ENCODE measurements at regions not wholly inside any gene's neighbourhood (a gene's known extent, or its start where the extent isn't known, plus 50 kb on each side); places are given as distances from the start of the nearest gene placed in this dataset.

- intact Hi-C loops (cut with micrococcal nuclease), result no loop called here
- Mint-ChIP-seq H3K27me3 (ENCODE audit: insufficient read depth, unreplicated experiment) (no peaks in the 10 kb centered on the region), H3K9me3 (ENCODE audit: unreplicated experiment) (peaks cover 9% of the 10 kb centered on the region), H3K4me1 (ENCODE audit: insufficient read depth, unreplicated experiment) (no peaks in the 10 kb centered on the region), H3K36me3 (ENCODE audit: insufficient read depth, unreplicated experiment) (no peaks in the 10 kb centered on the region), H3K4me3 (ENCODE audit: unreplicated experiment) (no peak overlapping the region), H3K27ac (ENCODE audit: low read depth, unreplicated experiment) (no peak overlapping the region)
- no peak for TF ChIP-seq CTCF (IDR thresholded peaks at IDR 0.05; ENCODE audit: unreplicated experiment)
- BruUV-seq (replicated peaks), result no TSS peak
- ChIA-PET CTCF (interaction anchor here (0.6 kb wide), 1 partner anchor 34 kb away, joined by 3 read pairs; no protein-coding TSS in a partner anchor), POLR2A (no interaction called here)
- no peak for DNase-seq (ENCODE audit: unreplicated experiment)
These were observed 79.5 kb upstream of the TRIO start for GRCh38 chr5:14063691-14064090.

DNA sequence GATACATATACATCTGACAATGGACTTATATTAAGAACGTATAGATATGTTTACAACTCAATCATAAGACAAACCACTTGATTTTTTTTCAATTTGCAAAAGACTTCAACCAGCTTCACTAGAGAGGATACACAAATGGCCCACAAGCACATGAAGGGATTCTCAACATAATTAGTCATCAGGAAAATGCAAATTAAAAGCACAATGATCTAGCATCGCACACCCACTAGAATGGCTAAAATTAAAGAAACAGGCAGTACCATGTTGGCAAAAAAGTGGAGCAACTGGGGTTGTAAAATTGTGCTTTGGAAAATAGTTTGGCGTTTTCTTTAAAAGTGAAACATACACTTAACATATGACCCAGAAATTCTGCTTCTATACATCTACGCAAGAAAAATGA is 80.0 kb upstream of the TRIO start:
- Mint-ChIP-seq H3K27ac (ENCODE audit: low read depth, unreplicated experiment) (no peak overlapping the region), H3K9me3 (ENCODE audit: unreplicated experiment) (peaks cover 9% of the 10 kb centered on the region), H3K36me3 (ENCODE audit: insufficient read depth, unreplicated experiment) (no peaks in the 10 kb centered on the region), H3K4me3 (ENCODE audit: unreplicated experiment) (no peak overlapping the region), H3K27me3 (ENCODE audit: insufficient read depth, unreplicated experiment) (no peaks in the 10 kb centered on the region), H3K4me1 (ENCODE audit: insufficient read depth, unreplicated experiment) (no peaks in the 10 kb centered on the region)
- BruUV-seq (replicated peaks), result no TSS peak
- ChIA-PET POLR2A (no interaction called here), CTCF (interaction anchor here (0.6 kb wide), 1 partner anchor 33 kb away, joined by 3 read pairs; no protein-coding TSS in a partner anchor)
- TF ChIP-seq CTCF (IDR thresholded peaks at IDR 0.05; ENCODE audit: unreplicated experiment), result no peak
- intact Hi-C loops (cut with micrococcal nuclease), result no loop called here
- no peak for DNase-seq (ENCODE audit: unreplicated experiment)

- peak; percentile 46 for DNase-seq (ENCODE audit: unreplicated experiment)
- POLR2A ChIA-PET, result no interaction called here
- Mint-ChIP-seq H3K27me3 (ENCODE audit: insufficient read depth, unreplicated experiment) (no peaks in the 10 kb centered on the region), H3K9me3 (ENCODE audit: unreplicated experiment) (peaks cover 9% of the 10 kb centered on the region), H3K27ac (ENCODE audit: low read depth, unreplicated experiment) (no peak overlapping the region), H3K36me3 (ENCODE audit: insufficient read depth, unreplicated experiment) (no peaks in the 10 kb centered on the region), H3K4me3 (ENCODE audit: unreplicated experiment) (no peak overlapping the region), H3K4me1 (ENCODE audit: insufficient read depth, unreplicated experiment) (no peaks in the 10 kb centered on the region)
- CTCF ChIA-PET, result no interaction called here
- intact Hi-C loops (cut with micrococcal nuclease), result no loop called here
- no TSS peak for BruUV-seq (replicated peaks)
- TF ChIP-seq CTCF (IDR thresholded peaks at IDR 0.05; ENCODE audit: unreplicated experiment), result no peak
These were observed 81.0 kb upstream of the TRIO start for GRCh38 chr5:14062178-14062577.

DNA sequence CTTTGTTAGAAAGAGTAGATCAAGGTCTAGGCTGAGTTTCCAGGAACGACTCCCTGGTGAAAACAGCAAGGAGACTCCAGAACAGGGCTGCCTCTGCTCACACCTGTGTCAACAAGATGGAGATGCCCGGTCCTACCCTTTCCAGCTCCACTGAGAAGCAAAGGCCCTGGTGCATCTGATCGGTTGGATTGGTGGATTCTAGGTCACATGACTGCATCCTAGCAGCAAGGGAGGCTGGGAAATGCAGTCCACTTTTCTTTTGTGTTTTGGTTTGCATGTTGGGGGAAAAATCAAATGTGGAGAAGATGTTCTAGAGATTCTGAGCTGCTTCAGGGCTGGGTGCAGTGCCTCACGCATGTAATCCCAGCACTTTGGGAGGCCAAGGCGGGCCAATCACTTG is 82.0 kb upstream of the TRIO start:
- intact Hi-C loops (cut with micrococcal nuclease), result no loop called here
- Mint-ChIP-seq H3K27me3 (ENCODE audit: insufficient read depth, unreplicated experiment) (no peaks in the 10 kb centered on the region), H3K36me3 (ENCODE audit: insufficient read depth, unreplicated experiment) (no peaks in the 10 kb centered on the region), H3K4me3 (ENCODE audit: unreplicated experiment) (no peak overlapping the region), H3K27ac (ENCODE audit: low read depth, unreplicated experiment) (no peak overlapping the region), H3K4me1 (ENCODE audit: insufficient read depth, unreplicated experiment) (no peaks in the 10 kb centered on the region), H3K9me3 (ENCODE audit: unreplicated experiment) (peaks cover 9% of the 10 kb centered on the region)
- POLR2A ChIA-PET, result no interaction called here
- CTCF ChIA-PET, result interaction anchor here (0.6 to 1.1 kb wide), 2 partner anchors 8 to 582 kb away, joined by 3 read pairs; no protein-coding TSS in a partner anchor
- BruUV-seq (replicated peaks), result no TSS peak
- no peak for TF ChIP-seq CTCF (IDR thresholded peaks at IDR 0.05; ENCODE audit: unreplicated experiment)
- no peak for DNase-seq (ENCODE audit: unreplicated experiment)

Data from MCF 10A (cell line).